Heart left ventricle (tissue), 16 donors: ENCODE measurements at regions not wholly inside any gene's neighbourhood (a gene's known extent, or its start where the extent isn't known, plus 50 kb on each side); places are given as distances from the start of the nearest gene placed in this dataset.

Source experiments
- ATAC-seq, 4 donors: fragments of 200-7000 bp; cut with Tn5 transposase; one replicate each; pipeline ENCODE4 v1.9.1; 2020 to 2022; ENCODE audit warnings: moderate library complexity in 4 of 4, mild to moderate bottlenecking in 3 of 4, moderate number of reproducible peaks in 1 of 4
- DNase-seq, 5 donors: peaks; one replicate each; pipeline ENCODE4 v3.0.0-alpha.2; 2020
- H3K27ac ChIP-seq, 12 donors: fragments of 200-600 bp; sonication (generic) in 4 of 12; one replicate each; pipeline versions ENCODE4 v1.5.0 to v1.8.0; 2016 to 2022; ENCODE audit warnings: mild to moderate bottlenecking in 2 of 12
- H3K27me3 ChIP-seq, 9 donors: fragments of 200-600 bp; sonication (generic) in 2 of 9; one replicate each; pipeline versions ENCODE4 v1.5.1 to v1.8.0; 2016 to 2022; ENCODE audit warnings: mild to moderate bottlenecking in 3 of 9
- H3K36me3 ChIP-seq, 9 donors: fragments of 200-600 bp; sonication (generic) in 2 of 9; one replicate each; pipeline versions ENCODE4 v1.5.0 to v1.8.0; 2018 to 2022; ENCODE audit warnings: mild to moderate bottlenecking in 2 of 9
- H3K4me1 ChIP-seq, 12 donors: fragments of 200-600 bp; sonication (generic) in 4 of 12; one replicate each; pipeline versions ENCODE4 v1.5.0 to v1.8.0; 2016 to 2022; ENCODE audit warnings: mild to moderate bottlenecking in 3 of 12
- H3K4me3 ChIP-seq, 12 donors: fragments of 200-600 bp; sonication (generic) in 4 of 12; one replicate each; pipeline versions ENCODE4 v1.5.0 to v1.8.0; 2017 to 2022; ENCODE audit warnings: mild to moderate bottlenecking in 9 of 12, moderate library complexity in 4 of 12
- H3K9me3 ChIP-seq, 12 donors: fragments of 200-600 bp; sonication (generic) in 4 of 12; one replicate each; pipeline versions ENCODE4 v1.5.0 to v1.8.0; 2016 to 2022; ENCODE audit warnings: mild to moderate bottlenecking in 1 of 12
- POLR2A ChIP-seq, 2 donors: fragments of 450-650 bp; IDR thresholded peaks; one replicate each; pipeline ENCODE4 v1.6.1; 2017; ENCODE audit warnings: antibody characterized with exemption in 2 of 2, mild to moderate bottlenecking in 2 of 2, moderate library complexity in 2 of 2
- WGBS, 4 donors: extraction: QIAGEN DNeasy Blood & Tissue Kit in 2 of 4; methylation state at CpG; one replicate each; pipeline versions ENCODE4 v1.1.5 to v1.1.7; 2013 to 2018; 5-methylcytosine and 5-hydroxymethylcytosine counted together
- intact Hi-C, 10 donors: fragments of 100-400 bp; cut with DNase I; formaldehyde crosslinking; loops; one replicate each; pipeline versions ENCODE4 v1.11.1 to v1.14.2; 2022
- TF ChIP-seq, protein P1 (sequence below), 12 donors: fragments of 200-600 bp; sonication (generic) in 4 of 12; IDR thresholded peaks; one replicate each; pipeline versions ENCODE4 v1.5.0 to v1.8.0; 2018 to 2022; ENCODE audit warnings: antibody characterized with exemption in 12 of 12, mild to moderate bottlenecking in 5 of 12
- donor health status: ischemic (EF 13 %, LVEDD 7.1; RV severe dilation, severe dysfunction).
- donor health status: healthy with polysubstance abuse.
- donor health status: DM: no; HTN: yes; CAD: no.
- donor health status: DM: no; HTN: no; CAD: no.
- donor health status: ischemic (EF 25% LVEDD 6.9; RV normal size, moderate dysfunction).
- donor health status: ischemic (EF 25% LVEDD 5.7; RV mildly dilated, moderate dysfunction).
- donor health status: healthy.
- donor health status: DM: yes; HTN: yes; CAD: no.
- donor health status: ischemic (EF 35%, LVEDD 5.7; RV mildly dilated, moderate dysfunction).
- donor health status: nonischemic (EF 11% LVEDD 7.7; RV severe dilation, severe dysfunction).
- donor health status: DM: yes; HTN: yes; CAD: no.
- donor health status: PGD.
- donor health status: ischemic (EF 29% LVEDD 5.4; RV normal size, mild dysfunction).
- donor health status: nonischemic (EF 23%, LVEDD 6.1; RV moderate dilation, normal function).

DNA sequence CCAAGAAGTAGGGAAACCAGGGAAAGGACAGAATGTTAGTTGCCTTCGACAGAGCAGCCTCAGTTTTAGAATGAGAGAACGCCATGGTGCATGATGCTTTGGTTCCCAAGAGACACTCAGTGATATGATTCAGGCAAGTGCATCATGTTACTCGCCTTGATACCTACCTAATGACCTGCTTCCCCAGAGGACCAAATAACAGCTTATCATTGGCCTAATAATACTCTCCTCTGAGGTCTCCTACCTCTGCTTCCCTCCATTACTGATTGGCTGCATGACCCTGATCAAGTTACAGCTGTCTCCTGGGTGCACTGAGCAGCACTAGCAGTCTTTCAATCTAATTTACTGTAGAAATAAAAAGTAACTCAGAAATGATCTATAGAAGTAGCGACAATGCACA is 979.7 kb upstream of the FAT3 start:
- intact Hi-C loops = loop anchor here in 7 of 10 donors (5.0 to 10.0 kb wide), 4 partner anchors 200 to 300 kb away; no protein-coding TSS in a partner anchor
- WGBS, 4 donors = 84 to 88% (median 85%) methylated on average over 4 of the region's 4 CpGs
- no peak for ATAC-seq
- Histone ChIP-seq H3K4me3 (no peak overlapping the region), H3K27me3 (no peaks in the 10 kb centered on the region), H3K4me1 (no peaks in the 10 kb centered on the region), H3K27ac (no peak overlapping the region), H3K36me3 (no peaks in the 10 kb centered on the region), H3K9me3 (no peaks in the 10 kb centered on the region)
- no peak for DNase-seq
- TF ChIP-seq POLR2A (IDR thresholded peaks at IDR 0.05) = no peak
- TF ChIP-seq, protein P1, sequence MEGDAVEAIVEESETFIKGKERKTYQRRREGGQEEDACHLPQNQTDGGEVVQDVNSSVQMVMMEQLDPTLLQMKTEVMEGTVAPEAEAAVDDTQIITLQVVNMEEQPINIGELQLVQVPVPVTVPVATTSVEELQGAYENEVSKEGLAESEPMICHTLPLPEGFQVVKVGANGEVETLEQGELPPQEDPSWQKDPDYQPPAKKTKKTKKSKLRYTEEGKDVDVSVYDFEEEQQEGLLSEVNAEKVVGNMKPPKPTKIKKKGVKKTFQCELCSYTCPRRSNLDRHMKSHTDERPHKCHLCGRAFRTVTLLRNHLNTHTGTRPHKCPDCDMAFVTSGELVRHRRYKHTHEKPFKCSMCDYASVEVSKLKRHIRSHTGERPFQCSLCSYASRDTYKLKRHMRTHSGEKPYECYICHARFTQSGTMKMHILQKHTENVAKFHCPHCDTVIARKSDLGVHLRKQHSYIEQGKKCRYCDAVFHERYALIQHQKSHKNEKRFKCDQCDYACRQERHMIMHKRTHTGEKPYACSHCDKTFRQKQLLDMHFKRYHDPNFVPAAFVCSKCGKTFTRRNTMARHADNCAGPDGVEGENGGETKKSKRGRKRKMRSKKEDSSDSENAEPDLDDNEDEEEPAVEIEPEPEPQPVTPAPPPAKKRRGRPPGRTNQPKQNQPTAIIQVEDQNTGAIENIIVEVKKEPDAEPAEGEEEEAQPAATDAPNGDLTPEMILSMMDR (IDR thresholded peaks at IDR 0.05) = no peak

DNA sequence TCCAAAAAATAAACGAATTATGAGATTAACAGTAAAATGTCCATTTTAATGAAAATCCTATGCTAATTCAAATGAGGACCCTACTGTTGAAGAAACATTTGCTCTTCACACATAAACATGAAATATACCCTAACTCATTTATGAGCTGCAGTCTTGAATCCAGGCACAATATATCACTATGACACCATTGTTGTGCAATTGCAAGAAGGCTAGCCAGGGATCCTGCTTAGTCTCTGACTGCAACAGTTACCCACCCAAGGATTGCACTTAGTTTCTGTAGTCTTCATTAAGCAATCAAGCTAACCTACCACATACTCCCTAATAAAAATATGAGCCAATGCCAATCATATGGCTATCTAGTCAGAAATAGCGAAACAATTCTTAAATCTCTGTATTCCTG is 981.0 kb upstream of the FAT3 start:
- intact Hi-C loops = loop anchor here in 5 of 10 donors (10.0 kb wide), 2 partner anchors 199 to 299 kb away; no protein-coding TSS in a partner anchor
- DNase-seq (no peak), ATAC-seq (no peak)

DNA sequence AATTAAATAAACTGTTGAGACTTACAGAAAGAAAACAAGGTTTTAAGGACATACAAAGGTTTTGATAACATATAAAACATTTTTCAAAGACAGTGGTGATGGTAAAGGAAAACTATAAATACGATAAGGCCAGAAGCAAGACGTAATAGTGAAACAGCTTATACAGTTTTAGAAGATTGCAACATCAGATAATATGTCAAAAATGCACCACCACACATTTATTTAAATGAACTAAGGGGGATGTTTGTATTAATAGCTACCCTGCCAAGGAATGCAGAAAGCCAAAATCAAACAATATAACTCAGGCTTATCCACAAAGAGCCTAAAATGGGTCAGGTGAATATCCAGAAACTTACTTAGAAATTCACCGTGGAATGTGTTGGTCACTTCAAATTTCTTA is 981.6 kb upstream of the FAT3 start:
- intact Hi-C loops = loop anchor here in 5 of 10 donors (10.0 kb wide), 2 partner anchors 198 to 298 kb away; no protein-coding TSS in a partner anchor

More for the DNA sequence above, 981.0 kb upstream of the FAT3 start:
- Histone ChIP-seq H3K27me3 (no peaks in the 10 kb centered on the region), H3K4me1 (no peaks in the 10 kb centered on the region), H3K36me3 (no peaks in the 10 kb centered on the region), H3K4me3 (no peak overlapping the region), H3K9me3 (no peaks in the 10 kb centered on the region), H3K27ac (no peak overlapping the region)
- TF ChIP-seq, protein P1 (IDR thresholded peaks at IDR 0.05) = no peak
- TF ChIP-seq POLR2A (IDR thresholded peaks at IDR 0.05) = no peak
- 81 to 86% (median 82%) methylated on average over 2 of the region's 2 CpGs for WGBS, 4 donors

DNA sequence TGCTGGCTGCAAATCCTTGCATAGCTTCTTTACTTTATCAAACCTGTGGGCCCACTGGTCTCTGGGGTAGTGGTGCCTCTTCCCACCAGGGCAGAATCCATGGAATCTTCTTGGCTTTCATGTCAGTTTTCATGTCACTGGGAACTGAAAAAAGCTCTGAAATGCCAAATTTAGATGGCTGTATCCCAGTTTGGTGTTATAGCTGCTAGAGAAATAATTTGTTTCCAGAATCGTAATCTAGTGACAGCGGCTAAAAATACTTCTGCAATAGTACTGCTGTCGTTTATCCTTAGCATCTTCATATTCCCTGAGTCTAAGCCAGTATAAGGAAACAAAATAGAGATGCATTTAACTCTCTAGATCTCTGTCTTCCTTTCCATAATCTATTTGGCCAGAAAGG is 983.4 kb upstream of the FAT3 start:
- Histone ChIP-seq H3K27me3 (no peaks in the 10 kb centered on the region), H3K4me1 (no peaks in the 10 kb centered on the region), H3K36me3 (no peaks in the 10 kb centered on the region), H3K9me3 (no peaks in the 10 kb centered on the region), H3K27ac (no peak overlapping the region), H3K4me3 (no peak overlapping the region)
- ATAC-seq = no peak
- intact Hi-C loops = loop anchor here in 5 of 10 donors (10.0 kb wide), 2 partner anchors 196 to 296 kb away; no protein-coding TSS in a partner anchor
- DNase-seq = no peak
- 50 to 54% (median 51%) methylated on average over 3 of the region's 3 CpGs for WGBS, 4 donors
- TF ChIP-seq, protein P1 (IDR thresholded peaks at IDR 0.05) = no peak
- TF ChIP-seq POLR2A (IDR thresholded peaks at IDR 0.05) = no peak

More for the DNA sequence above, 981.6 kb upstream of the FAT3 start:
- Histone ChIP-seq H3K4me3 (no peak overlapping the region), H3K4me1 (no peaks in the 10 kb centered on the region), H3K27ac (no peak overlapping the region), H3K9me3 (no peaks in the 10 kb centered on the region), H3K36me3 (no peaks in the 10 kb centered on the region), H3K27me3 (no peaks in the 10 kb centered on the region)
- DNase-seq (no peak), ATAC-seq (no peak)
- WGBS, 4 donors = 85 to 91% (median 87%) methylated on average over 3 of the region's 3 CpGs
- TF ChIP-seq POLR2A (IDR thresholded peaks at IDR 0.05) = no peak
- TF ChIP-seq, protein P1 (IDR thresholded peaks at IDR 0.05) = no peak
